HL-60/S4 treated with phorbol 12-myristate 13-acetate at 8.2 ng/mL for 4 days and 3 days (cell line): ENCODE measurements at regions not wholly inside any gene's neighbourhood (a gene's known extent, or its start where the extent isn't known, plus 50 kb on each side); places are given as distances from the start of the nearest gene placed in this dataset.
"Not testable (repeated sequence)": the region's sequence is repeated elsewhere in the genome, so short reads cannot be mapped to it uniquely, and the experiment has no call there.

Experiments
- in situ Hi-C: fragments of 300-500 bp; cut with MboI; formaldehyde crosslinking; loops from 2 replicates; pipeline ENCODE4 v1.15.0; 2022; ENCODE audit warnings: low sequenced_read_pairs

GRCh38 chr18:24613896-24614640 lies 153.6 kb downstream of the HRH4 start:
- in situ Hi-C loops, result no loop called here

GRCh38 chr18:24616653-24617052 lies 156.2 kb downstream of the HRH4 start:
- in situ Hi-C loops, result no loop called here

DNA sequence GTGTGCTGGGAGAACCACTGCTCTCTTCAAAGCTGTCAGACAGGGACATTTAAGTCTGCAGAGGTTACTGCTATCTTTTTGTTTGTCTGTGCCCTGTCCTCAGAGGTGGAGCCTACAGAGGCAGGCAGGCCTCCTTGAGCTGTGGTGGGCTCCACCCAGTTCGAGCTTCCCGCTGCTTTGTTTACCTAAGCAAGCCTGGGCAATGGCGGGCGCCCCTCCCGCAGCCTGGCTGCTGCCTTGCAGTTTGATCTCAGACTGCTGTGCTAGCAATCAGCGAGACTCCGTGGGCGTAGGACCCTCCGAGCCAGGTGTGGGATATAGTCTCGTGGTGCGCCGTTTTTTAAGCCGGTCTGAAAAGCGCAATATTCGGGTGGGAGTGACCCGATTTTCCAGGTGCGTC lies 164.0 kb downstream of the HRH4 start:
- in situ Hi-C loops, result not testable (repeated sequence)

DNA sequence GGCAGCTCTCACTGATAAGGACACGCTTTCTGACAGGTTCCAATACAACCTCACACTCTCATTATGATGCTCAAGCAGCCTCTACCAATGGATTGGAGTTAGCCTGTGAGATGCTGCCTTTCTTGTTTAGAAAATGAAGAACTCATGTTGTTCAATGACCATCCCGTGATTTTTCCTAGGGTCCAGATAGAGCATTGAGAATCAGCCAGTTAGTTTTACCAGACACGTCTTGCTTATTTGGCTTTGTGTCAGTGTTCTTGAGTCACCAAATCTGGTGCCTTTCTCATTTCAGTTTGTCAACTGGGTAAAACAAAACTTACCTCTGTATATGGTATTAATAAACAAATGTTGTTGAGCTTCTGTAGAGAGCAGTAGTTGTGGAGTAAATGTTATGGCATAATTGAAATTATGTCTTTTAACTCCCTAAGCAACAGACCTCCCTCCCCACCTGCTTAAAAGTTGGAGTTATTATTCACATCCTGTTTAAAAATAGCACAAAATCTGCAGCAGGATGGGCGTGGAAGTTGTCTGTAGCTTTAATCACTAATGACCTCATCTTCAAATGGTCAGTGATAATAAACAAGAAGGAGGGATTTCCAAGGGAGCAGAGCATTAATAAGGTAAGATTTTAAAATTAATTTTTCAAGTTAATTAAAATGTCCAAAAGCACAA lies 167.3 kb downstream of the HRH4 start:
- in situ Hi-C loops, result no loop called here

- in situ Hi-C loops, result no loop called here
Measured at GRCh38 chr18:24628326-24628725, 167.9 kb downstream of the HRH4 start.

- in situ Hi-C loops, result no loop called here
Measured at GRCh38 chr18:24629921-24630320, 169.5 kb downstream of the HRH4 start.

DNA sequence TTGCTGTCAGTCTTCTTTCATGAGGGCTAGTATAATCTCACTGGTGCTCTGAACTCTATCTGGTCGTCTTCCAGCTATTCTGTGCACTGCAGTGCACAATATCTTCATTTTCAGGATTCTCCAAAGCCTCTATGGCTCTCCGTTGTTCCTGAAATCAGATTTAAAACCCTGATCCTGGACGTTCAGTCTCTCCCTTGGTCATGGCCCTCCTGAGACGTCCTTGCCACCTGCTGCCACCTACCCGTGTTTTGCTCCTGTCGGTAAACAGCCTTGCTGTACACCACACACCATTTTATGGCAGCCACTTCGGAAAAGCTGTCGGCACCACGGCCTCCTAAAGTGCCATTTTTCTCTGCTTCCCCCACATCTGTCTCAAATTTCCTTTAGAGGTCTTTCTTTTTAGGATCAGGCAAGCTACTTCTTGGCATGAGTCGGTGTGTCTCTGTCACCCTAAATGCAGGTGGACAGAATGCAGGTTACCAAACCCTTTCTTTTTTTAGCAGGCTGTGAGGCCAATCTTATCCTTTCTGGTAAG lies 170.0 kb downstream of the HRH4 start:
- in situ Hi-C loops, result no loop called here

DNA sequence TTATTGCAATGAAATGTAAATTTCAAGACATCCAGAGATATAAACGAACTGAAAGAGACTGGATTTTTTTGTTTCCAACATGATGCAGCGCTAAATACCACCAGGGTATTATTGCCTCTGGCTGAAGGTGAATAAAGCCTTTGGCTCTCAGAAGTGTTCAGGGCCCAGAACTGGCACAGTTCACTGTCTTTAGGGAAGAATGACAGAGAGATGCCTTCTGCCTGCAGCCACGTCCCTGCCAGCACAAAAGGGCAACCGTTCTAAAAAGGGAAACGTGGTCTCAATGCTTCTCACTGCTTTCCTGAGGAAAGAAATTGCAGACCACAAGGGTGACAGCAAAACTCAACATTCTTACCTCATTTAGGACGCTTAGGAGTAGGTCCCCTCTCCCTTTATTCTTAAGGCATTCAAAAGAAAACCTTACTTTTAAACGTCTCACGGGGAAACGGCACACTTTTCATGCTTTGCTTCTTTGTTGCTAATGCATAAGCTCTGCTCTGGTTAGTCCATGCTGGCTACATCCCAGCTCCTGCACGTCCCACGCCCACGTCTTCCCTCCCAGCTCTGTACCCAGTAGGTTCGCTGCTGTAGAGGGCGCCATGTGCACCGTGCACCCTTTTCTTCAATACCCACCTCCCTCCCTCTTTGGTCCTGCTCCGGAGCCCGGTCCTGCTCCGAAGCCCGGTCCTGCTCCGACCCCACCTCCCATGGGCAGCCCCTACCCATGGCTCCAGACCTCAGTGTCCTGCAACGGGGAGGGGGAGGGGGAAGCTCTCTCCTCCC lies 171.0 kb downstream of the HRH4 start:
- in situ Hi-C loops, result no loop called here

GRCh38 chr18:24632158-24632988 lies 171.9 kb downstream of the HRH4 start:
- in situ Hi-C loops, result no loop called here

GRCh38 chr18:24633121-24633520 lies 172.7 kb downstream of the HRH4 start:
- in situ Hi-C loops, result no loop called here

GRCh38 chr18:24649571-24649970 lies 189.1 kb downstream of the HRH4 start:
- in situ Hi-C loops, result no loop called here

DNA sequence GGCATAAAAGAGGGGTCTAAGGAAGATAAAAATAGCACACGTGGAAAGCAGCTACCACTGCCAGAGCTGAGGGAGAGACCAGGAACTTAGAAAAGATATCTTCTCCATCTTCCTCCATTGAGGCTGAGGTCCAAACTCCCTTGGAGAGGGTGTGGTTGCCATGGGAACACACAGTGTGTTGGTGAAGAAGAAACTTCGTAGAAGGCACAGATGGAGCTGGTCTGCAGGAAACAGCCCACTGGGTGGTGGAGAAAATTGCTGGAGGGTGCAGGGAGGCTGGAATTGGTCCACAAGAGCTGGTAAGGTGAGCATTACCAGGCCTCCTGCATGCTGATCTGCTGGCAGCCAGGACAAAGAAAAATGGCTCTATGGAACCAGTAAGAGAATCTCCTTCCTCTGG lies 191.0 kb downstream of the HRH4 start:
- in situ Hi-C loops, result no loop called here

GRCh38 chr18:24656050-24656449 lies 195.6 kb downstream of the HRH4 start:
- in situ Hi-C loops, result no loop called here

GRCh38 chr18:24656551-24657443 lies 196.4 kb downstream of the HRH4 start:
- in situ Hi-C loops, result no loop called here

DNA sequence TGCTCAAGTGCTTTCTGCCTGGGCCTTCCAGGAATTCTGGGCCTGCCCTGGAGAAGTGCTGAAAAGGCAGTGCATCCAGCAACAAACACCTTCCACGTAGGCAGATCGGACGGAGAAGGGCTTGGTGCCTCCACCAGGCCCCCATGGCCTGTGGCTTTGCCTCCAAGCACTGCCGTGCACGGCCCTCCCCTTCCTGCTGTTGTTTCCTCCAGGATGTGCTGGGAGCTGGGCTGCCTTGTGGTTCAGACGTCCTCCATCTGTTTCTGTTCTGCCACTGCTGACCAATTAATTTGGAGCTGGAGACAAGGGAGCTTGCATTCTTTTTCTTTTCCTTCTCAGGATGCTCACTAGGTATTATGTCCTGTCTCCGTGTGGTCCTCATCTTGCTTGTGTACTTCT lies 197.0 kb downstream of the HRH4 start:
- in situ Hi-C loops, result no loop called here

DNA sequence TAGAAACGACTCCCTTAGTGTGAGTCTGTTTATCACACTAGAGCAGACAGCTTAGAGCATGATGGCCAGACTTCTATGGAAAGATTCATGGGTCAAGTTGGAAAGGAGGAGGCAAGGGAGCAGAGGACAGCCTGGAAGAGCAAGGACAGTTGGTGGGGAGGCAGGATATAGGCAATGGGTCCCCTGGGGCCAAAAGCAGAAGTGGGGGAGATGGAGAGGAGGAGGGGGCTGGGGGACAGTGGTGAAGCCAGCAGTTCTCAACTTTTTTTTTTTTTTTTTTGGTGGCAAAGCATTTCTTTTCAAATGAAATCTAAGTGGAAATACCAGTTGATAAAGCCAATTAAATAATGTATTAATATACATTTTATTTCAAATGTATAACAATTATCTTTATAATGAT lies 197.9 kb downstream of the HRH4 start:
- in situ Hi-C loops, result no loop called here

DNA sequence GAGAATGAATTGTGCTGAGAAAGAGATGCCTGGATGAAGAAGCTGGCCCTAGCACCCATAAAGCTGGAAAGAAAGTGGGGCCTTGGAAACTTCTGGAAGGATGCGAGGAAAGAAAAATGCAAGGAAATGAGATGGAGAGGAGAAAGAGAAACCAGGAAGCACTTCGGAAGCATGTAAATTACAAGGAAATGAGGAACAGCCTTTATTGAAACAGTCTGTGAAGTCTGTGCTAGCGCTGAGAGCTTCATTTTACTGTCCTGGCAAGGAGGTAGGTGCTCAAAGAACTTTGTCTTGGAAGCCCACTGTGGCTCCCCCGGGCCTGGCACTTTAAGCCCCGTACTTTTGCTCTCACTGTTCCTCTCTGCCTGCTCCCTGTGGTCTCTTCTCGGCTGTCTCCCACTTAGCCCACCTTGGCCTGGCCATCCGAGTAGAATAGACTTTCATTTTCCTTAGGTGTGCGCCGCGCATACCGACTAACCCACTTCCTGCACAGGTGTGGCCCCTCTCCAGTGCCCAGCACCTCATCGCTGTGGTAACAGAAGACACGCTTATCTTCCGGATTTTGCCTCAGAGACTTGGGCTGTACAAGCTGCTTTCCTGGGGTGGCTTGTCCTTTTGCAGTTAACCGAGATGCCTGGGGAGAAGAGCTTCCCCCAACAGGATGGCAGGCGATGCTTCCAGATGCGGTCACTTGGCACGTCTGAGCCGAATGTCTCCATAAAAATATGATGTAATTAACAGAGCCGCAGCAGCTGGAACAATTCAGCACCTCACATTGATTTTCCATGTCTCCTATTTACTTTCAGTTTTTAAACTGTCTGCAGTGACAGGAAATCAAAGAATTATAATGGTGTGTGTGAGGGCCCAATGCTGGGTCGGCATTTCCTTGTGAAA lies 199.6 kb downstream of the HRH4 start:
- in situ Hi-C loops, result no loop called here

DNA sequence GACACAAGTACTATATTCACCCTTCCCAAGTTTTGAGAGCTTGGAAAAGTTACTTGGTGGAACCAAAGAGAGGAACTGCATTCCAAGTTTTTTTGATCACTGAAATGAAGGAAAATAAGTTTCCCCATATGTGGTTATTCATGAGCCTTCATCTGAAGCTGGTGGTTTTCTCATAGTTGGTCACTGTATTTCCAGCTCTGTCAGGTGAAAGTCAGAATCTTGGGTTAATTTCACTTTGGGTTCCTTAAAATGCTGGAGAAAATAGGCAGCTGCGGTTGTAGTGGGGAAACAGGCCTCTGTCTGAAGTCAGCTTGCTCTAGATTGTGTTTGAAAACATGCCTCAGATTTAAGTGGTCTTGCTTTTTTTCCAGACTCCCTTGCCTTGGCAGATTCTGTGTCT lies 200.5 kb downstream of the HRH4 start:
- in situ Hi-C loops, result no loop called here

DNA sequence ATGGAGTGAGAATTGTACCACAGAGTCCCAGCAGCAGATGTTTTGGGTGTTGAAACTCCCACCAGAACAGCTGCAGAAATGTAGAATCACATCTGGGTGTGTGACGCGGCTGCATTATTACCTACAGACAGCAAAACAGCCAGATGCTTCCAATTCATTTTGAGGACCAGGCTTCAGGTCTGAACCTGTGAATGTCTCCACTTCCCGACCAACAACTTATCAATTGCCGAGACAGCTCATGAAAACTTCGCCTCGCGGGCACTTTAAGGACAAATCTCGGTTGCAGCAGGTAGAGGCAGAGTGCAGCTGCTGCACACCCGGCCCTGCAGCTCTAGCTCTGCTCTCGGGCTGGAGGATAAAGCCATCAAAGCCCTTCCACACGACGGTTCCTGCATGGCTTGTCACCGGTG lies 202.0 kb downstream of the HRH4 start:
- in situ Hi-C loops, result no loop called here
